NCI-H446 (cell line): ENCODE measurements at regions not wholly inside any gene's neighbourhood (a gene's known extent, or its start where the extent isn't known, plus 50 kb on each side); places are given as distances from the start of the nearest gene placed in this dataset.

Source experiments
- DNase-seq, 2 experiments: peaks; one replicate each; lab custom pipeline; 2025; lab: John Stamatoyannopoulos, UW

DNA sequence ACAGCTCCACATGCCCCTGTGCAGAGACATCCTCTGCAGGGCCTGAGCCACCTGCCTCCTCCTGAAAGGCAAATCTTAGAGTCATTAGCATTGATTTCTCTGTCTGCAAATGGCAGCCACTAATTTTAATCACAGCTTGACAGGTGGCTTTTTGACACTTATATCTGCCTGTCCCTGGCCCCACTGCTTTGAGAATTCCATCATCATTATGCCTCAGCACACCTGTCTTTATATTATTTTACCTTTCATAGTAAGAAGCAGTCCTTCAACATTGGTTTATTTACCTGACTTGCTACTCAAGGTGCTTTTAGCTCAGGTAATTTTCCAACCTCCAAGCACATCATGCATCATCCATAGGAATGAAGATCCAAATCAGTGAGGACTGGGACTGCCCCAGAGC lies 451.3 kb downstream of the MTRR start:
- DNase-seq, result no peak

DNA sequence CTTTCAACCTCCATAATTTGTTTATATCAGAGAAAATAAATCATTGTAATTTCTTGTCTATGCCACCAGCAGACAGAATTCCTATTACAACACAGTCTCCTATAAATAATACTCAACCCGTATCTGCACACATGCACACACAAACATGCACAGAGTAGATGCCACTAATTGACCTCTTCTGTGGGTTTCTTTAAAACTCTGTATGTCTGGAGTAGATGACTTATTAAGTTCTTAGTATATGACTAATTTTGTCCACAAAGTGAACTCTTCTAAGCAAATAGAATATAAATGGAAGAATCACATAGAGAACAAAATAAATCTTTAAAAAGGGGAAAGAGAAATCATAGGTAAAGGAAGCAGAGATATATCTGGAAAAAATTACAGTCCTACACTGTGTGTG lies 452.3 kb downstream of the MTRR start:
- no peak for DNase-seq

DNA sequence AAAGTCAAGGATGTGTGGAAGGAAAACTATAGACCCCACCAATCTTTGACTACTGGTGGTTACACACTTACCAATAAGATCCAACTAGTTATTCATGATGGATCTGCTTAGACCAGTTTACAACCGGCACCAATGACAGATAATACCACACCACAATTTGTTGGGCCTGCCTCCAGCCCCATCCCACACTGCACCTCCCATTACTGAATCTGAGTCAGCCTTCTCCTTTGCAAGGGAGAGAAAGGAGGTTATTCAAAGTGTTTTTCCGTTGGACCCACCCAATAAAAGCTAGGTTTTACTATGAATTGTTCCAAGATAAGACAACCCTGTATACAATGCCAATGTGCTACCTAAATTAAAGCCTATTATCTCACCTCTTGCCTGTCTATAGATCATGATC lies 453.5 kb downstream of the MTRR start:
- no peak for DNase-seq

DNA sequence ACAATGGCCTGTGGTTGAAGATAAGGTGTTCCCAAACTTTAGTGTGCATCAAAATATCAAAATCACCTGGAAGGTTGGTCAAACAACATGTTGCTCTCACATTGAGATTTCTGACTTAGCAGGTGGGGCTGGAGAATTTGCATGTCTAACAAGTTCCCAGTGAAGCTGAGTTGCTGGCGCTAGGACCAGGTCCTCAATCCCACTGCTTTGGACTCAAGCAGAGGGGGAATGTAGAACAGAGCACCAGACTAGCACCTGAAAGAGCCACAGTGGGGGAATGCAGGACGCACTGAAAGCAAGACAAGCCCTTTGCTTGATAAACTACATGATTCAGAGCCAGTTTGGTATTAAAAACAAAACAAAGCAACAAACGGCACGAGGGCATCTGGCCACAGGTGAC lies 458.1 kb downstream of the MTRR start:
- no peak for DNase-seq

DNA sequence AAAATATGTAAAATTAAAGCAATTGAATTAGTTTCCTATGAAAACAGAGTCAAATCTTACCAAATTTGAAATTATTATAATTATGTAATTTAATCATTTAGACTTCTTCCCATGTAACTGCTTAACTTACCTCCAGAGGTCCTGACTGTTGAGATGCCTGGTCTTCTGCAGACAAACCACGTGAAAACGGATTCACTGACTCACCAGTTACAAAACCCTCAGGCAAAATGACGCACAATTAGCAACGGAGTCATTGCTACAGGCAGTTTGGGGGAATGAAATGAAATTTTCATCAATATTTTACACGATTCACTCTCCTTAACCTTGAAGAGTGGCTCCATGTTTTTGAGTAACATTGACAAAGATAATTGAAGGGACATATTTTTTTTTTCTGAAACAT lies 460.8 kb downstream of the MTRR start:
- DNase-seq, result no peak

DNA sequence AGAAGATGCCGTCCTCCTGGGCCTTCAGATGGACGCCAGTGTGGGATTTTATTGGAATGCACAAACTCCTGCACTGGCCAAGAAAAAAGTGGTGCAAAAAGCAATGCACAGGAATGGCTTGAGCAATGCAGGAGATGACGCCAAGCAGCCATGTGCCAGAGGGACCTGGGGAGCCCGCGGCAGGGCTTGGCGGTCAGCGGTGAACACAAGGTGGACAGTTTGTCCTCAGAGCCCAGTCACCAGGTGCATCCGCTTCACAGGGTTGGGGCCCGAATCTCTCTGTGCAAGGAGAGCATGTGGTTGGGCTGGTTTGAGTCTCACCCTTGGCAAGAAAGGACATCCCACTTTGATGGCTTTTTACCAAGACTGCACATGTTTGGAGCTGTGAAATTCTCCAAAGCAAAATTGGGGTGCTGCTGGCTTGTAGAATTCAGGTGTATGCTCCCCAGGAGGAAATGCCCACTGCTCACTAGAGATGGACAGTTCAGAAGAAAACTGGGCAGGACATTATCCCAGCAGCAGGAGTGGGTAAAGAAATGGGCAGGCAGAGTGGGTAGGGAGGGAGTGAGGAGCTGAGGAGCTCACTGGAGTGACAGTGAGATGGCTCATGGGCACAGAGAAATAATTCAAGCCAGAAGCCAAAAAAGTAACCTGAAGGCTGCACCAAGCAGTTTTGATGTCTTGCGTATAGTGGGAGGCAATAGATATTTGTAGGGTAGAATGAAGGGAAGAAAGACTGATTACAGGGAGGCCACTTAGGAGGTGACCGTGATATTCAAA lies 463.9 kb downstream of the MTRR start:
- no peak for DNase-seq

DNA sequence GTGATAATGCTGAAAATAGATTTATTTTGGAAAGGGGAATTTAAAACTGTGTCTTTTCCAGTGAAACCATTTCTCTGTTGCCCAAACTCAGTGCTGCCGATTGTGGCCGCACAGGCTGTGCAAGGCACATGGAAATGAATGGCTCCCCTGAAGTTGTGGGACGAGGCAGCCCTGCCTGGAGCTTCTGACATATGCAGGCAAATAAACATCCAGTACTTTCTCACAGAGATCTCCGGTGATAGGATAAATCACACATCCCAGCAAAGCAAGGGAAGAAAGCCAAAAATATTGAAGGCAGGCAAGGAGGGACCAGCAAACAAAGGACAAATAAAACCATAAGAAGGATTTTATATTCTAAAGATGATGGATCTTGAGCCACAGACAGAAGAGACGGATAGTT lies 464.5 kb downstream of the MTRR start:
- DNase-seq, result no peak

DNA sequence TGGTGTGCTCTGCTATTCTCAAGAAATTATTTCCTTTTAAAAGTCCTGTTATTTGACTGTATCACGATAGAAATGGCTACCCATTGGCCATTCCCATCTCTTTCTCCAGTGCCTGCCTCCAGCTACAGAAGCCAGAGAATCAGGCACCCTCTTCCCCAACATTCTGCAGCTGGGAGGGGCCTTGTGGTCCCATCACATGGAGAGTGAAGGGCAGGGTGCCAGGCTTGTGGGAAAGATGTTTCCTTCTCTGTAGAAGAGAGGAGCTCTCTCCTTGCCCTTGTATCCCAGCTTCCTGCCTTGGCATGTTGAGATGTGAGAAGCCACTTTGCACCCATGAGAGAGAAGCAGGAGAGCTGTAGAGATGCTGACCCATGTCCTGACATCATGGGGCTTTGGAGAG lies 465.0 kb downstream of the MTRR start:
- DNase-seq, result no peak

DNA sequence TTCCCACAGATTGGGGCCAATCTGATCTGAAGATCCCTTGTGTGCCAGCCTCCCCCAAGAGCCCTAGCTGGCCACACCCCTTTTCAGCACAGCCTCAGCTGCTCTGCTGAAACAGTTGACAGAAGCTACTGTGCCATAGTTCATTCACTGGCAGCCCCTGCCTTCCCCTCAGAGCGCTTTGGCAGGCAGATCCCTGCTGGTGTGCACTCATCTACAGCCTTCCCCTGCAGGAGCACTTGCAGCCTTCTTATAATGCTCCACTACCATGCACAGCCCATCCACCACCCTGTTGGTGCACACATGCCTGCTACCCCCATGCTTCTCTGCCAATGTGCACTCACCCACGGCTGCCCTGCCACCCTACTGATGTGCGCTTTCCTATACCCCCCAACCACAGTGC lies 471.3 kb downstream of the MTRR start:
- no peak for DNase-seq

DNA sequence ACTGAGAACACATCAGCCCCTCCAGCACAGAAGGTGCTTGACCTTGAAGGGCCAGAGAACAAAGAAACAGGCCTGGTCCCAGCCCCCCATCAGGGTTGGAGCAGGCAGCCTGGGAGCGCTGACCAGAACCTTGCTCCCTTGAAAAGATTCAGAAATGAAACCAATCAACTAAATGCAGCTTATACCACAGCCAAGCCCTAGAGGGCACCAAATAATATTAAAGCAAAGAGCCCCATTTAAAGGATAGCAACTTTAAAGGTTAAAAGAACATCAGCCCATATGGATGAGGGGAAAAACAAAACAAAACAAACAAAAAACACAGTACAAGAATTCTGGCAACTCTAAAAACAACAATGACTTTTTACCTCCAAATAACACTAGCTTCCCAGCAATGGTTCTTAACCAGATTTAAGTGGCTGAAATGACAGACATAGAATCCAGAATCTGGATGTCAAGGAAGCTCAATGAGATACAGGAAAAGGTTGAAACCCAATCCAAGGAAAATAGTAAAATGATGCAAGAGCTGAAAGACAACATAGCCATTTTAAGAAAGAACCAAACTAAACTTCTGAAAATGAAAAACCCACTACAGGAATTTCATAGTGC lies 471.9 kb downstream of the MTRR start:
- no peak for DNase-seq

DNA sequence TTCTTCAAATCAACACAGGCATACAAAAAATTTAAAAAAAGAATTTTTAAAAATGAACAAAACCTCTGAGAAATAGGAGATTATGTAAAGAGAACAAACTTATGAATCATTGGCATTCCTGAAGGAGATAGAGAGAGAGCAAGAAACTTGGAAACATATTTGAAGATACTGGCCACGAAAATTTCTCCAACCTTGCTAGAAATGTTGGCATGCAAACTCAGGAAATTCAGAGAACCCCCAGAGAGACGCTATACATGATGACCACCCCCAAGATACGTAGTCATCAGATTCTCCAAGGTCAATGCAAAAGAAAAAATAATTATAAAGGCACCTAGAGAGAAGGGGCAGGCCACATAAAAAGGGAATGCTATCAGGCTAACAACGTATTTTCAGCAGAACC lies 472.5 kb downstream of the MTRR start:
- no peak for DNase-seq

DNA sequence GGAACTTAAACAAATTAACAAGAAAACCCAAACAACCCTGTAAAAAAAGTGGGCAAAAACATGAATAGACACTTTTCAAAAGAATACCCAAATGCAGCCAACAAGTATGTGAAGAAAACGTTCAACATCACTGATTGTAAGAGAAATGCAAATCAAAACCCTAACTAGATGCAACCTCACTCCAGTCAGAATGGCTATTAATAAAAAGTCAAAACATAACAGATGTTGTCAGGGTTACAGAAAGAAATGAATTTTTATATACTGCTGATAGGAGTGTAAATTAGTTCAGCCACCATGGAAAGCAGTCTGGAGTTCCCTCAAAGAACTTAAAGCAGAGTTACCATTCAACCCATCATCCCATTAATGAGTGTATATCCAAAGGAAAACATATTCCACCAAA lies 479.0 kb downstream of the MTRR start:
- no peak for DNase-seq

DNA sequence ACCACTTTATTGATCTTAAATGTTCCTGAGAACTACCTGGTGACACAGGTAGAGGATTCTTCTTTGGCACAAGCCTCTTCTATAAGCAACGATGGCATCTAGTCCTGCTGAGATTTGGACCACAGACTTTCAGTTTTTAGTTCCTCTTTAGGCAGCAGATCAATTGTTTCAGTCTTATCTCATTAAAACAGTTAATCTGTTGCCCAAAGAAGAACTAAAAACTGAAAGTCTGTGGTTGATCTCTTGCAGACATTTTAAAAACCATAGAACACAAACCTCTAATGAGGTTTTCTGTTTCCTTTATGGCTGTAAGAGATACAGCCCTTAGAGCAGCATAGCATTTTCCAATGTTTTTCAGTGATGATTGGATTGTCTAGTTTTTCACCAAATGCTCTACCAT lies 480.9 kb downstream of the MTRR start:
- no peak for DNase-seq

DNA sequence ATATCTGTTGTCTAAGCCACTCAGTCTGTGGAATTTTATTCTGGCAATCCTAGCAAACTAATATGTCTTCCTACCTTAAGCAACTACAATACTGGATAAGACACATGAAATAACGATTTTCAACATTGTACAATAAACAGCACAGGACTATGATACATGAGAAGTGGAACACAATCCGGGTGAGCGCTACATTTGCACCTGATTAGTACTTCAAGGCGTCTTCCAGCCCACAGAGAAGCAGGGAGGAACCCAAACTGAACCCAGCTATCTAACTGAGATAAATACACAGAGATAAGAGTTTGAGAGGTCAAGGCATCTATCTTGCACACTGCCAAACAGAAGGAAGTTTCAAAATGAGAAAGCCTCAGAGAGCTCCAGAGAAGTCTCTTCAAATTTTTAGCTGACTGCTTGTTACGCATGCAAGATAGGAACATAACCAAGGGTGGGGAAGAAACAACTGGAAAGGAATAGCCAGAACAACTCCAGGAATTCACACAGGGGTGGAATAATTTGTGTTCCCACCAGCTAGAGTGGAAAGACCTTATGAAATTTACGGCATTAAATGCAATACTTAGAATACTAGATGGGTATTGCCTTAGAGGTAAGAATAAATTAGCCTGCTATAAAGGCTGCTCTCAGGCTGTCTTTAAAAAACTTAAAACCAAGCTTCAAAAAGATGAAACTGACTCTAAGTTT lies 481.8 kb downstream of the MTRR start:
- no peak for DNase-seq

DNA sequence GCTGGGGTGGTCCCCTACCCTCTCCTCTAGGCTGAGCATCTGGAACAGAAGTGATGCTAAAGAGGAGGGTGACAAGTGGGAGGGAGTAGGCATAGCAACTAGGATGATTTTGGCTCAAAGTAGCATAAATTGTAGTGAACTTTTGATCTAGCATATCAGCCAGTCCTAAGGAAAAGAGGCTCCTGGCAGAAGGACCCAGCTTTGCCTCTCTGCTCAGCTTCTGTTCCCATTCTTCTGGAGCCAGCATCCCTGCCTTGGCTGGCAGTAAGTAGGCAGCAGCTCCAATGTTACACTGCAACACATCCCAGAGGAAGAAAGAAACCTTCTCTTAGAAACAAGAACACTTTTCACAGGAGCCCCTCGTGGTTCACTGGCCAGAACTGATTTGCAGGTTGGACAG lies 487.0 kb downstream of the MTRR start:
- DNase-seq, result no peak

DNA sequence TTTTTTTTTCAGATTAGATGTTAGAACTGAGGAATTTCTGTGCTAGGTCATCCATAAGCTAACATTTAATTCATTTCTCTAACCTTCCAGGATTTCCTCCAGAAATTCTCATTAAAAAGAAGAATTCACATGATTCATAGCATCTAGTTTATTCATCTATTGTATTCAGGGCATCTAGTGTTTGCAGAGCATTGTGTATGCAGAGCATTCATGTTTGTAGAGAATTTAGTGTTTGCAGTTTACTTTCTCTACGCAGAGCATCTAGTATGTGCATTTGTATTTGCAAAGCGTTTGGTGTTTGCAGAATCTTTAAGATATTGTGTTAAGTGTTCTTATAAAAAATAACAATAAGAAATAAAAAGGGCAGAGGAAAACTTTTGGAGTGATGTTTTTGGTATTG lies 491.1 kb downstream of the MTRR start:
- DNase-seq, result no peak

DNA sequence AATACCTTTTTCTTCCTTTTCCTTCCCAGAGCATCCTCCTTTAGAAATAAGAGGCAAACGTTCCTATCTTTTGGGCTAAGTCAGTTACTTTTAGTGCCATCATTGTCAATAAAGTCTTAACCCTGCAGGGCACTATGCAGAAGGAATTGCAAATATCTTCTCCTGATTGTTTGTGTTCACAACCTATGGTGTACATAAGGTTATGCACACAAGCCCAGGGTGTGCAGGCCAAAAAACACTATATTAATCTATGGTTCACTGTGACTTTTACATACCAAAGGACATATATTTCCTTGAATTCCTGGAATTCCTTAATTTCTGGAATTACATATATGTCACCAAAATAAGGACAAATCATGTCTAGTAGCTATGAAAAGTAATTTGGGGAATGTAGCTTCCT lies 493.5 kb downstream of the MTRR start:
- no peak for DNase-seq

DNA sequence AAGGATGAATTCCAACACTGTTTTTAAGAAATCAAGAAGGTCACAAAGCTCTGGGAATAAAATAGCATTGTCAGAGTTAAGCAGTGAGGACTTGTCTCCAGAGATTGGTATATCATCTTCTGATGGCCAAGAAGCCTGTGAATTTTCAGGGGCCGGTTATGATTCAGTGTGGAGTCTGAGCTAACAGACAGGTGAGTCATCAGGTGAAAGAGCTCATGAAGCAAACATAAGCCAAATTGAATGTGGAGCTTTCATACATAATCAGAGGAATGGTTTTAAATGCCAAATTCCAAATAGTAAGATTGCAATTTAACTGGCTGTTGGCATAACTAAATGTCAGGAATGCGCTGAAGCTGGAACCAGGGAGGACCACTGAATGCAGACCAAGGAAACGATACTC lies 494.2 kb downstream of the MTRR start:
- DNase-seq, result no peak

DNA sequence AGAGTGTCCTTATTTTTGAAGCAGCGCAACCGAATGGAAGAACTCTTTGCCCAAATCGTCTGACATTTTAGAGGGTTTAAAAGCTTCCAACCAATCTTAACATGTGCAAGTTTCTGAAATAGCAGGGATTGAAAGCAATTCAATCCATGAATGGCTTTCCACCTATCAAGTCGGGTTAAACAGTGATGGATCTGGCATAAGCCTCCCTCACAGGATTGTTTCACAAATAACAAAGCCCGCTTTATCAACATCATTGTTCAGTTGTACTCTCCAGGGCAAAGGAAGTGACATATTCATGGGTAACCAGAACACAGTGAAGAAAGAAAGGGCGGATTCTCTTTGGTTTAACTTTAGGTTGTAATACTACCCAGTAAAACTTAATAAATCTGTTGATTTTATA lies 497.3 kb downstream of the MTRR start:
- no peak for DNase-seq

DNA sequence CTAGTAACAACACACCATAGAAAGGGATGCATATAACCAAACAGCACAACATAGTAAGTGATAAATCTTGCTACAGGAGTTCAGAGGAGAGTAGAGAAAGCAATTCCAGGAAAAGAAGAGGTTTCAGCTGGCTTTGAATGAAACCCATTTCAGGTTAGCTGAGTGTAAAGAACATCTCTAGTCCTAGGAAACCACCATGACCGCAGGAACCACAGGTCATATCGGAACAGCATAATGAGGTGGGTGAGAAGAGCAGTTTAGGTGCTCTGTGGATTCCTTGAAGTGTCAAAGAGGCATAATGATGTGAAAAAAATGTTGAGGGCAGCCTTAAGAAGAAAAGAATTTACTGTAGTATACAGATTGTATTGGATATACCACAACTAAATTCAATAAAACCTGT lies 507.5 kb downstream of the MTRR start:
- no peak for DNase-seq

DNA sequence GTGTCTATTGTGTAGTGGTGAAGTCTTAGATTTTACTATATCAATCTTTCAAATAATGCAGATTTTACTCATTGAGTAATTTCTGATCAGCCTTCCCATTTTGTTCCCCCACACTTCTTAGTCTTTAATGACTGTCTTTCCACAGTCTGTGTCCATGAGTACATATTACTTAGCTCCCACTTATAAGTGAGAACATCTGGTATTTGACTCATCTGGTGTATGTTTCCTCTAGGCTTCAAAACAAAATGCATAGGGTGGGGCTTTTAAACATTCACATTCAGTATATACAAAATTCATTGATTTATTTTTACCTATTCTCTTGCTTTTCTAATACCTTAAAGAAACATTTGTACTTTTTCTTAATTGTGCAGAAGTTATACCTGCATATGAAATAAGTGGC lies 513.0 kb downstream of the MTRR start:
- no peak for DNase-seq

DNA sequence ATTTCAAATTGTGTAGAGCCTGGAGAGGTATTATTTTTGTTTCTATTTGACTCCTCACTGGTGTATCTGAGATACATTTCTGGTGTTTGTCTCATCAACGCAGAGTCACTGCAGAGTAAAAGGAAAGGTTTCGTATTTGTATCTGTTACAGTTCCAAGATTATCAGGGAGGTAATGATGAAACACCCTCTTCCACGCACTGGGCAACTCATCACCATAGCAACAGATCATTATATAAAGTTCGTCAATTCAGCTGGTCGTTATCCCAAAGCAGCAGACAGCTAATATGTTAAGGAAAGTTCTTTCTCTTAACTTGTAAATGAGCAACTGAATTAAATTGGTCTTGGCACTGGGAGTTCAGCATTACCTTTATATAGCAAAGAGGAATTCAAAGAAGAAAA lies 513.5 kb downstream of the MTRR start:
- DNase-seq, result no peak

DNA sequence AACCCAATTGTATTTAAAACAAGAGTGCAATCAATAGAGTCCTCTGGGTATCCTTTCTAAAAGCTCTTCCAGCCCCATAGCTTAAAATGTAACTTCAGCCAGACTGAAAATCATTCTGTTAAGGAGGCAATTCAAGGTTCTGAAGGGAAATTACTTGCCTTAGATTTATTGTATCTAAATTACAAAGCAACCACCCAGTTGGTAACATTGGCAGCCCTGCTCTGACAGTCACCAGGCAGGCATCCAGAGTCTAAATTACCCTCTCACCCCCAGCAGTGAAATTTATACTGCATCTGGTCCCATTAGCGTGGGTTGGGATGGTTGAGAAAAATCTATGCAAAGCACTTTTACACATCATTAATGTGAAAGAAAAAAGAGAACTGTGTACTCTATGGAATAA lies 514.7 kb downstream of the MTRR start:
- no peak for DNase-seq
